ENCODE measurements at regions not wholly inside any gene's neighbourhood (a gene's known extent, or its start where the extent isn't known, plus 50 kb on each side); places are given as distances from the start of the nearest gene placed in this dataset.

DNA sequence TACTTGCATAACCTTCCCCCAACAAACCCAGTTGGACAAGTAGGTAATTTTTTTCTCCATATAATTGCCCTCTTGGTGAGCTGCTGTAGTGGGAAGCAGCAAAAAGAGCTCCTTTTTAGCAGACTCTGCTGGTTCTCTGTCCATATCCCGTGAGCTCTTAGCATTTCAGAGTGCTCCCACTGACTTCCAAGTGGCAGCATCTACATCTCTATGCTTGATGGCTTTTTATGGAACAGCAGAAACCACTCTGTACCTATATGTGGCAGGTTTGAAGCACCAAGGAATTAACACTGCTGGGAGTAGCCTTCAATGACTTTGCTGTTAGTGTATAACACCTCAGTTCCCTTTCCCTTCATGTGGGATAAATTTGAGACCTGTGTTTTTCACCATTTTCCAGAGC lies 168.4 kb upstream of the NHS start:
- no peak for ATAC-seq (ENCODE audit: low read depth)
- POLR2A ChIA-PET, result no interaction called here

DNA sequence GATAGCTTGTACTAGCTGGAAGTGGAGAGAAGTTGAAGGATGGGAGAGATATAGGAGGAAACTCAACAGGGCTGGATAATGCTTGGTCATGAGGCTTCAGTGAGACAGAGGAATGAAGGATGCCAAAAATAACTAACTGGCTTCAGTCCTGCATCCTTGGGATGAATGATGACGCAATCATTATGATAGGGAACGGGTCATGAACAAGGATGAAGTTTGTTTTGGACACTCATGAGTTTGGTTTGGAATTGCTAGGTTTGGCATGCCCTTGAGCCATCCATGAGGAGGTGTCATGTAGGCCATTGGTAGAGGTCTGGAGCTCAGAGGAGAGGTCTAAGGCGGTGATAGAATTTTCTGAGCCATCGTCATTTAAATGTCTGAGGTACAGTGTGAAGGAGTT lies 160.0 kb upstream of the NHS start:
- CTCF ChIA-PET, result no interaction called here
- no peaks in the 10 kb centered on the region for H3K4me1 Mint-ChIP-seq
- Histone ChIP-seq H3K9me3 (ENCODE audit: control extremely low read depth in 1 of 3, control insufficient read depth in 2 of 3, insufficient read depth in 1 of 3, low read length in 2 of 3) (no peaks in the 10 kb centered on the region), H4K20me1 (ENCODE audit: control insufficient read depth, insufficient read depth, low read length, poor library complexity, severe bottlenecking) (no peaks in the 10 kb centered on the region), H3K79me2 (ENCODE audit: control insufficient read depth, insufficient read depth, low read length) (no peaks in the 10 kb centered on the region), H2AFZ (ENCODE audit: insufficient read depth, low read depth, low read length, poor library complexity, severe bottlenecking) (no peak overlapping the region), H3K27me3 (replicated peaks in 1 of 4; ENCODE audit: control extremely low read depth in 1 of 4, control insufficient read depth in 3 of 4, insufficient read depth in 4 of 4, low read length in 3 of 4) (no peaks in the 10 kb centered on the region), H3K4me3 (ENCODE audit: control extremely low read depth in 1 of 5, extremely low read depth in 1 of 5, insufficient read depth in 1 of 5, low read depth in 2 of 5, low read length in 4 of 5) (no peak overlapping the region), H3K9ac (ENCODE audit: low read length) (no peak overlapping the region), H3K36me3 (replicated peaks in 1 of 2; ENCODE audit: control extremely low read depth in 1 of 2, control insufficient read depth in 1 of 2, extremely low read depth in 1 of 2, insufficient read depth in 2 of 2, low read length in 1 of 2) (no peaks in the 10 kb centered on the region), H3K4me1 (ENCODE audit: control insufficient read depth in 2 of 2, insufficient read depth in 2 of 2, low read length in 2 of 2) (no peaks in the 10 kb centered on the region), H3K27ac (ENCODE audit: low read length in 2 of 2) (no peak overlapping the region), H3K4me2 (replicated peaks; ENCODE audit: low read depth, low read length, poor library complexity, severe bottlenecking) (no peak overlapping the region)
- intact Hi-C loops (cut with micrococcal nuclease), result no loop called here
- TF ChIP-seq CTCF (IDR thresholded peaks at IDR 0.05) (no peak), EZH2 (IDR thresholded peaks at IDR 0.05; ENCODE audit: borderline replicate concordance, insufficient read depth, low read depth, low read length, poor library complexity, severe bottlenecking) (no peak)
- H3K27me3 Mint-ChIP-seq, result peaks cover 5% of the 10 kb centered on the region
- no peak overlapping the region for H3K4me3 Mint-ChIP-seq
- ATAC-seq (ENCODE audit: low read depth) (no peak), DNase-seq (no peak)
- POLR2A ChIA-PET, result no interaction called here
- H3K9me3 Mint-ChIP-seq (ENCODE audit: insufficient read depth), result peaks cover 12% of the 10 kb centered on the region
- WGBS (ENCODE audit: insufficient coverage), result 82% methylated on average over 2 of the region's 4 CpGs
- H3K27ac Mint-ChIP-seq, result no peak overlapping the region

More for the DNA sequence above, 168.4 kb upstream of the NHS start:
- H3K9me3 Mint-ChIP-seq (ENCODE audit: insufficient read depth), result peaks cover 6% of the 10 kb centered on the region
- intact Hi-C loops (cut with micrococcal nuclease), result no loop called here
- Histone ChIP-seq H3K4me3 (ENCODE audit: control extremely low read depth in 1 of 5, extremely low read depth in 1 of 5, insufficient read depth in 1 of 5, low read depth in 2 of 5, low read length in 4 of 5) (no peak overlapping the region), H3K9me3 (ENCODE audit: control extremely low read depth in 1 of 3, control insufficient read depth in 2 of 3, insufficient read depth in 1 of 3, low read length in 2 of 3) (no peaks in the 10 kb centered on the region), H3K4me1 (ENCODE audit: control insufficient read depth in 2 of 2, insufficient read depth in 2 of 2, low read length in 2 of 2) (no peaks in the 10 kb centered on the region), H3K9ac (ENCODE audit: low read length) (no peak overlapping the region), H3K4me2 (replicated peaks; ENCODE audit: low read depth, low read length, poor library complexity, severe bottlenecking) (no peak overlapping the region), H4K20me1 (ENCODE audit: control insufficient read depth, insufficient read depth, low read length, poor library complexity, severe bottlenecking) (no peaks in the 10 kb centered on the region), H2AFZ (ENCODE audit: insufficient read depth, low read depth, low read length, poor library complexity, severe bottlenecking) (no peak overlapping the region), H3K27me3 (replicated peaks in 1 of 4; ENCODE audit: control extremely low read depth in 1 of 4, control insufficient read depth in 3 of 4, insufficient read depth in 4 of 4, low read length in 3 of 4) (no peaks in the 10 kb centered on the region), H3K79me2 (ENCODE audit: control insufficient read depth, insufficient read depth, low read length) (no peaks in the 10 kb centered on the region), H3K36me3 (replicated peaks in 1 of 2; ENCODE audit: control extremely low read depth in 1 of 2, control insufficient read depth in 1 of 2, extremely low read depth in 1 of 2, insufficient read depth in 2 of 2, low read length in 1 of 2) (no peaks in the 10 kb centered on the region), H3K27ac (ENCODE audit: low read length in 2 of 2) (no peak overlapping the region)
- 60% methylated on average over 1 of the region's 1 CpG for WGBS (ENCODE audit: insufficient coverage)
- no peak overlapping the region for H3K27ac Mint-ChIP-seq
- no peak for DNase-seq
- H3K4me1 Mint-ChIP-seq, result no peaks in the 10 kb centered on the region
- TF ChIP-seq EZH2 (IDR thresholded peaks at IDR 0.05; ENCODE audit: borderline replicate concordance, insufficient read depth, low read depth, low read length, poor library complexity, severe bottlenecking), result no peak
- TF ChIP-seq CTCF (IDR thresholded peaks at IDR 0.05), result no peak
- no peaks in the 10 kb centered on the region for H3K27me3 Mint-ChIP-seq
- no peak overlapping the region for H3K4me3 Mint-ChIP-seq
- CTCF ChIA-PET, result no interaction called here

Data from B cell (primary cell).